ENCODE measurements at regions not wholly inside any gene's neighbourhood (a gene's known extent, or its start where the extent isn't known, plus 50 kb on each side); places are given as distances from the start of the nearest gene placed in this dataset.

- no peak for DNase-seq (ENCODE audit: low read depth in 2 of 2)
Observed at GRCh38 chr2:144215207-144215606, 304.7 kb downstream of the ZEB2 start.

GRCh38 chr2:144213797-144214196 is 306.1 kb downstream of the ZEB2 start:
- no peak for DNase-seq (ENCODE audit: low read depth in 2 of 2)

GRCh38 chr2:144211826-144212225 is 308.1 kb downstream of the ZEB2 start:
- DNase-seq (ENCODE audit: low read depth in 2 of 2), result no peak

- no peak for DNase-seq (ENCODE audit: low read depth in 2 of 2)
Observed at GRCh38 chr2:144211065-144211464, 308.9 kb downstream of the ZEB2 start.

GRCh38 chr2:144210076-144210475 is 309.8 kb downstream of the ZEB2 start:
- DNase-seq (ENCODE audit: low read depth in 2 of 2), result no peak

GRCh38 chr2:144208924-144209323 is 311.0 kb downstream of the ZEB2 start:
- DNase-seq (ENCODE audit: low read depth in 2 of 2), result no peak

GRCh38 chr2:144206019-144206418 is 313.9 kb downstream of the ZEB2 start:
- no peak for DNase-seq (ENCODE audit: low read depth in 2 of 2)

- DNase-seq (ENCODE audit: low read depth in 2 of 2), result no peak
Observed at GRCh38 chr2:144201868-144202468, 318.0 kb downstream of the ZEB2 start.

GRCh38 chr2:144201126-144201525 is 318.8 kb downstream of the ZEB2 start:
- no peak for DNase-seq (ENCODE audit: low read depth in 2 of 2)

GRCh38 chr2:144198116-144198515 is 321.8 kb downstream of the ZEB2 start:
- DNase-seq (ENCODE audit: low read depth in 2 of 2), result no peak

GRCh38 chr2:144194326-144195071 is 325.4 kb downstream of the ZEB2 start:
- no peak for DNase-seq (ENCODE audit: low read depth in 2 of 2)

- no peak for DNase-seq (ENCODE audit: low read depth in 2 of 2)
Observed at GRCh38 chr2:144190908-144191605, 328.9 kb downstream of the ZEB2 start.

- DNase-seq (ENCODE audit: low read depth in 2 of 2), result peak; percentile 45 to 54
Observed at GRCh38 chr2:144183727-144184126, 336.2 kb downstream of the ZEB2 start.

- DNase-seq (ENCODE audit: low read depth in 2 of 2), result no peak
Observed at GRCh38 chr2:144181001-144181400, 338.9 kb downstream of the ZEB2 start.

GRCh38 chr2:144180131-144180530 is 339.8 kb downstream of the ZEB2 start:
- DNase-seq (ENCODE audit: low read depth in 2 of 2), result no peak

GRCh38 chr2:144170179-144170578 is 349.7 kb downstream of the ZEB2 start:
- no peak for DNase-seq (ENCODE audit: low read depth in 2 of 2)

- DNase-seq (ENCODE audit: low read depth in 2 of 2), result no peak
Observed at GRCh38 chr2:144166743-144167142, 353.2 kb downstream of the ZEB2 start.

- DNase-seq (ENCODE audit: low read depth in 2 of 2), result no peak
Observed at GRCh38 chr2:144165599-144166250, 354.2 kb downstream of the ZEB2 start.

GRCh38 chr2:144163592-144163991 is 356.3 kb downstream of the ZEB2 start:
- DNase-seq (ENCODE audit: low read depth in 2 of 2), result no peak

GRCh38 chr2:144162652-144163051 is 357.3 kb downstream of the ZEB2 start:
- peak in 1 of 2 experiments; percentile 6 for DNase-seq (ENCODE audit: low read depth in 2 of 2)

GRCh38 chr2:144161061-144161460 is 358.9 kb downstream of the ZEB2 start:
- DNase-seq (ENCODE audit: low read depth in 2 of 2), result no peak

- no peak for DNase-seq (ENCODE audit: low read depth in 2 of 2)
Observed at GRCh38 chr2:144159240-144159639, 360.7 kb downstream of the ZEB2 start.

Data from stimulated activated CD4-positive, alpha-beta T cell treated with anti-CD3 and anti-CD28 coated beads, Interleukin-12 subunit alpha, Interleukin-12 subunit beta, amount 100 ng/mL, for 24 hours (primary cell).